Embryonic facial prominence (tissue), 1 donor: ENCODE measurements at regions not wholly inside any gene's neighbourhood (a gene's known extent, or its start where the extent isn't known, plus 50 kb on each side); places are given as distances from the start of the nearest gene placed in this dataset.

Source experiments
- DNase-seq: peaks from one replicate; pipeline ENCODE4 v3.0.0-alpha.2; 2016; ENCODE audit errors: extremely low spot score

GRCh38 chr18:6607343-6607742 lies 122.2 kb upstream of the ARHGAP28 start:
- DNase-seq, result no peak

GRCh38 chr18:6609666-6610264 lies 119.8 kb upstream of the ARHGAP28 start:
- DNase-seq, result no peak

- no peak for DNase-seq
Measured at GRCh38 chr18:6610466-6610865, 119.0 kb upstream of the ARHGAP28 start.

GRCh38 chr18:6613581-6613980 lies 115.9 kb upstream of the ARHGAP28 start:
- no peak for DNase-seq

GRCh38 chr18:6614952-6615351 lies 114.6 kb upstream of the ARHGAP28 start:
- no peak for DNase-seq

- no peak for DNase-seq
Measured at GRCh38 chr18:6616981-6617380, 112.5 kb upstream of the ARHGAP28 start.

GRCh38 chr18:6621437-6621836 lies 108.1 kb upstream of the ARHGAP28 start:
- no peak for DNase-seq

- DNase-seq, result no peak
Measured at GRCh38 chr18:6623278-6623677, 106.2 kb upstream of the ARHGAP28 start.

GRCh38 chr18:6624271-6624660 lies 105.2 kb upstream of the ARHGAP28 start:
- DNase-seq, result no peak

GRCh38 chr18:6624661-6625311 lies 104.7 kb upstream of the ARHGAP28 start:
- no peak for DNase-seq

- DNase-seq, result no peak
Measured at GRCh38 chr18:6625481-6625880, 104.0 kb upstream of the ARHGAP28 start.

- DNase-seq, result no peak
Measured at GRCh38 chr18:6626457-6626856, 103.1 kb upstream of the ARHGAP28 start.

- no peak for DNase-seq
Measured at GRCh38 chr18:6627645-6628044, 101.9 kb upstream of the ARHGAP28 start.

- no peak for DNase-seq
Measured at GRCh38 chr18:6628187-6628586, 101.3 kb upstream of the ARHGAP28 start.

GRCh38 chr18:6629635-6630140 lies 99.8 kb upstream of the ARHGAP28 start:
- DNase-seq, result no peak

GRCh38 chr18:6633310-6633709 lies 96.2 kb upstream of the ARHGAP28 start:
- no peak for DNase-seq

GRCh38 chr18:6636091-6636490 lies 93.4 kb upstream of the ARHGAP28 start:
- no peak for DNase-seq

GRCh38 chr18:6638447-6638846 lies 91.1 kb upstream of the ARHGAP28 start:
- DNase-seq, result no peak

- DNase-seq, result no peak
Measured at GRCh38 chr18:6639305-6639704, 90.2 kb upstream of the ARHGAP28 start.

GRCh38 chr18:6644836-6645627 lies 84.5 kb upstream of the ARHGAP28 start:
- no peak for DNase-seq

GRCh38 chr18:6646801-6647200 lies 82.7 kb upstream of the ARHGAP28 start:
- DNase-seq, result no peak

GRCh38 chr18:6648581-6648980 lies 80.9 kb upstream of the ARHGAP28 start:
- no peak for DNase-seq
